K562 (cell line): ENCODE measurements at regions not wholly inside any gene's neighbourhood (a gene's known extent, or its start where the extent isn't known, plus 50 kb on each side); places are given as distances from the start of the nearest gene placed in this dataset.

Experiments used
- ATAC-seq: fragments of 200-7000 bp; cut with Tn5 transposase; 3 replicates; pipeline ENCODE4 v1.9.1; 2020; ENCODE audit warnings: moderate library complexity
- BruUV-seq: library from RNA; stranded (reverse); fragments of 400-500 nt; replicated peaks from 2 replicates; lab custom pipeline; 2021; lab: Mats Ljungman, UMichigan
- CTCF ChIA-PET: fragments of 300-600 bp; formaldehyde crosslinking; extraction: SDS; loops from one replicate; lab custom pipeline; 2021; ENCODE audit warnings: low intra/inter-chr PET ratio; lab: Yijun Ruan, JAX
- POLR2A ChIA-PET: fragments of 300-600, 350-650 bp; sonication (Branson Sonifier 250); formaldehyde crosslinking; extraction: SDS; loops from one replicate; lab custom pipeline; 2021; ENCODE audit warnings: antibody characterized with exemption, inconsistent platforms; lab: Yijun Ruan, JAX
- DNase-seq, 4 experiments: peaks; one replicate each; pipeline versions ENCODE4 v3.0.0 to v3.0.0-alpha.2; 2011 to 2018; ENCODE audit warnings: low spot score in 3 of 4, mixed read lengths in 3 of 4; ENCODE audit errors: extremely low read depth in 1 of 4
- FAIRE-seq: peaks from 2 replicates; lab custom pipeline; 2011; peaks lifted over from hg19 to GRCh38; lab: Jason Lieb, UNC
- H2AFZ ChIP-seq: 2 replicates; pipeline ENCODE4 v1.6.0; 2011; ENCODE audit warnings: low read depth, low read length, control low read depth, inconsistent platforms
- H3K27ac ChIP-seq: fragments of 200-600 bp; 3 replicates; pipeline ENCODE4 v1.8.0; 2011; ENCODE audit warnings: low read depth, mild to moderate bottlenecking, control low read depth, inconsistent platforms, low read length, moderate library complexity, mixed read lengths; ENCODE audit errors: extremely low read depth
- H3K27me3 ChIP-seq, 2 experiments: fragments of 300-600 bp in 1 of 2; 2 replicates in 1 of 2; 3 replicates in 1 of 2; pipeline versions ENCODE4 v1.6.0 to v1.8.0; 2011; ENCODE audit warnings: inconsistent platforms in 2 of 2, low read length in 2 of 2, mild to moderate bottlenecking in 1 of 2, mixed read lengths in 1 of 2, moderate library complexity in 1 of 2; ENCODE audit not compliant: control insufficient read depth in 2 of 2, insufficient read depth in 2 of 2
- H3K36me3 ChIP-seq: fragments of 300-600 bp; 3 replicates; pipeline ENCODE4 v1.8.0; 2011; ENCODE audit warnings: mild to moderate bottlenecking, low read length, inconsistent platforms; ENCODE audit not compliant: control insufficient read depth, insufficient read depth
- H3K4me1 ChIP-seq, 2 experiments: fragments of 200-600 bp in 1 of 2; replicated peaks in 1 of 2; 2 replicates in 1 of 2; 3 replicates in 1 of 2; pipeline versions ENCODE4 v1.5.1 to v1.8.0; 2011; ENCODE audit warnings: inconsistent platforms in 2 of 2, low read length in 2 of 2, mild to moderate bottlenecking in 1 of 2, mixed read lengths in 1 of 2, moderate library complexity in 1 of 2; ENCODE audit not compliant: control insufficient read depth in 2 of 2, insufficient read depth in 2 of 2
- H3K4me2 ChIP-seq: 2 replicates; pipeline ENCODE4 v1.6.1; 2011; ENCODE audit warnings: low read length, control low read depth, inconsistent platforms, mixed read lengths; ENCODE audit not compliant: insufficient read depth
- H3K4me3 ChIP-seq: fragments of 200-600 bp; sonication (generic), shearing (Covaris generic); 2 replicates; pipeline ENCODE4 v1.5.1; 2016; ENCODE audit warnings: control low read depth, inconsistent platforms
- H3K79me2 ChIP-seq: fragments of 200-600 bp; 3 replicates; pipeline ENCODE4 v1.8.0; 2011; ENCODE audit warnings: low read length, inconsistent platforms; ENCODE audit not compliant: control insufficient read depth, insufficient read depth
- H3K9ac ChIP-seq, 2 experiments: 2 replicates each; pipeline versions ENCODE4 v1.6.0 to v1.6.1; 2011; ENCODE audit warnings: low read depth in 2 of 2, low read length in 2 of 2, control low read depth in 1 of 2, inconsistent platforms in 1 of 2, mild to moderate bottlenecking in 1 of 2, mixed read lengths in 1 of 2; ENCODE audit not compliant: insufficient read depth in 1 of 2
- H3K9me1 ChIP-seq: one replicate; pipeline ENCODE4 v1.6.0; 2011; ENCODE audit warnings: inconsistent platforms, mild to moderate bottlenecking, low read length, moderate library complexity; ENCODE audit not compliant: control insufficient read depth, insufficient read depth
- H3K9me3 ChIP-seq: replicated peaks from 2 replicates; pipeline ENCODE4 v1.5.1; 2011; ENCODE audit warnings: low read depth, low read length, inconsistent platforms; ENCODE audit not compliant: control insufficient read depth, insufficient read depth
- H4K20me1 ChIP-seq: replicated peaks from 2 replicates; pipeline ENCODE4 v1.6.1; 2011; ENCODE audit warnings: low read length, inconsistent platforms, mixed read lengths; ENCODE audit not compliant: control insufficient read depth, insufficient read depth
- ARHGAP35 ChIP-seq: fragments of 450-650 bp; IDR thresholded peaks from 2 replicates; pipeline ENCODE4 v1.6.1; 2018; ENCODE audit not compliant: partially characterized antibody
- CC2D1A ChIP-seq: fragments of 450-650 bp; IDR thresholded peaks from 2 replicates; pipeline ENCODE4 v1.6.1; 2017; ENCODE audit warnings: mild to moderate bottlenecking
- CHD4 ChIP-seq: fragments of 200-600 bp; sonication (generic); IDR thresholded peaks from 3 replicates; pipeline ENCODE4 v1.6.1; 2012; ENCODE audit warnings: low read depth, mild to moderate bottlenecking, mixed read lengths, low read length, inconsistent platforms; ENCODE audit not compliant: insufficient read depth, insufficient replicate concordance, poor library complexity, severe bottlenecking
- ETV1 ChIP-seq: fragments of 450-650 bp; conservative IDR thresholded peaks from 2 replicates; pipeline ENCODE4 v1.6.1; 2016; ENCODE audit warnings: missing genetic modification characterization, control low read depth, low read depth, missing compliant biosample characterization
- HNRNPUL1 ChIP-seq: fragments of 200-400 bp; formaldehyde crosslinking; IDR thresholded peaks from 2 replicates; pipeline ENCODE4 v1.6.1; 2017; ENCODE audit warnings: low read length
- HOXB6 ChIP-seq: fragments of 250-450 bp; sonication (Bioruptor Pico); IDR thresholded peaks from 2 replicates; pipeline ENCODE4 v1.5.1; 2022; ENCODE audit warnings: mild to moderate bottlenecking, borderline replicate concordance
- MIER1 ChIP-seq: fragments of 450-650 bp; IDR thresholded peaks from 2 replicates; pipeline ENCODE4 v1.6.1; 2016; ENCODE audit warnings: antibody characterized with exemption, mild to moderate bottlenecking, low read depth
- PHF20 ChIP-seq: fragments of 450-650 bp; IDR thresholded peaks from 2 replicates; pipeline ENCODE4 v1.6.1; 2018; ENCODE audit not compliant: partially characterized antibody
- TCFL5 ChIP-seq: fragments of 250-450 bp; sonication (Bioruptor Pico); conservative IDR thresholded peaks from 2 replicates; pipeline ENCODE4 v1.6.1; 2021; ENCODE audit warnings: mild to moderate bottlenecking, moderate library complexity, matching md5 sums
- ZBTB43 ChIP-seq: sonication (generic); formaldehyde crosslinking; IDR thresholded peaks from 2 replicates; pipeline ENCODE4 v1.8.0; 2023; ENCODE audit warnings: mild to moderate bottlenecking, missing genetic modification reagents
- ZNF133 ChIP-seq: fragments of 250-450 bp; sonication (Bioruptor Pico); IDR thresholded peaks from 2 replicates; pipeline ENCODE4 v1.4.0; 2020; ENCODE audit warnings: mild to moderate bottlenecking
- ZNF445 ChIP-seq: fragments of 250-450 bp; sonication (Bioruptor Pico); IDR thresholded peaks from 2 replicates; pipeline ENCODE4 v1.4.0; 2020; ENCODE audit warnings: low read depth, mild to moderate bottlenecking, moderate library complexity
- ZNF668 ChIP-seq: fragments of 250-450 bp; sonication (Bioruptor Pico); IDR thresholded peaks from 2 replicates; pipeline ENCODE4 v1.8.0; 2022; ENCODE audit warnings: mild to moderate bottlenecking, inconsistent platforms
- WGBS: fragments of 100-300 bp; shearing (Covaris generic); methylation state at CpG from one replicate; pipeline ENCODE4 v1.1.6; 2016; ENCODE audit warnings: low coverage, mixed read lengths; ENCODE audit not compliant: insufficient coverage; ENCODE audit errors: missing lambda C conversion rate; 5-methylcytosine and 5-hydroxymethylcytosine counted together
- in situ Hi-C: fragments of 300-500 bp; cut with MboI; formaldehyde crosslinking; loops from 4 replicates; pipeline ENCODE4 v1.15.0; 2018; ENCODE audit warnings: inconsistent platforms, mixed read lengths
- intact Hi-C: fragments of 100-400 bp; cut with micrococcal nuclease; formaldehyde crosslinking; loops from 2 replicates; pipeline ENCODE4 v1.14.2; 2022

- DNase-seq (no peak), FAIRE-seq (no peak), ATAC-seq (no peak)
- Histone ChIP-seq H3K27ac (no peak overlapping the region), H3K79me2 (no peaks in the 10 kb centered on the region), H3K9me1 (no peaks in the 10 kb centered on the region), H3K27me3 (no peaks in the 10 kb centered on the region), H3K36me3 (no peaks in the 10 kb centered on the region), H4K20me1 (no peaks in the 10 kb centered on the region), H3K4me2 (no peak overlapping the region), H3K4me1 (no peaks in the 10 kb centered on the region), H3K9me3 (no peaks in the 10 kb centered on the region), H3K4me3 (no peak overlapping the region), H3K9ac (no peak overlapping the region), H2AFZ (no peak overlapping the region)
- in situ Hi-C loops, result no loop called here
- CTCF ChIA-PET, result no interaction called here
- POLR2A ChIA-PET, result no interaction called here
- WGBS, result 0% methylated on average over 3 of the region's 3 CpGs
- BruUV-seq, result no TSS peak
- intact Hi-C loops, result no loop called here
- TF ChIP-seq MIER1 (no peak), ARHGAP35 (no peak), ZBTB43 (CRISPR knock-in tag) (no peak), HNRNPUL1 (no peak), ETV1 (no peak), ZNF668 (CRISPR knock-in tag) (no peak), PHF20 (no peak), TCFL5 (CRISPR knock-in tag) (no peak), CHD4 (no peak), HOXB6 (CRISPR knock-in tag) (no peak), ZNF133 (CRISPR knock-in tag) (no peak), ZNF445 (CRISPR knock-in tag) (no peak), CC2D1A (no peak)
Measured at GRCh38 chr11:80028998-80029397, 588.2 kb upstream of the TENM4 start.
